GM19372 (cell line): ENCODE measurements at regions not wholly inside any gene's neighbourhood (a gene's known extent, or its start where the extent isn't known, plus 50 kb on each side); places are given as distances from the start of the nearest gene placed in this dataset.
"Not testable (repeated sequence)": the region's sequence is repeated elsewhere in the genome, so short reads cannot be mapped to it uniquely, and the experiment has no call there.

ENCODE experiments used
- ATAC-seq: cut with Tn5 transposase; IDR thresholded peaks from one replicate; pipeline ENCODE4 v1.9.1; 2021; ENCODE audit warnings: mild to moderate bottlenecking, low read depth, moderate library complexity; ENCODE audit not compliant: unreplicated experiment

DNA sequence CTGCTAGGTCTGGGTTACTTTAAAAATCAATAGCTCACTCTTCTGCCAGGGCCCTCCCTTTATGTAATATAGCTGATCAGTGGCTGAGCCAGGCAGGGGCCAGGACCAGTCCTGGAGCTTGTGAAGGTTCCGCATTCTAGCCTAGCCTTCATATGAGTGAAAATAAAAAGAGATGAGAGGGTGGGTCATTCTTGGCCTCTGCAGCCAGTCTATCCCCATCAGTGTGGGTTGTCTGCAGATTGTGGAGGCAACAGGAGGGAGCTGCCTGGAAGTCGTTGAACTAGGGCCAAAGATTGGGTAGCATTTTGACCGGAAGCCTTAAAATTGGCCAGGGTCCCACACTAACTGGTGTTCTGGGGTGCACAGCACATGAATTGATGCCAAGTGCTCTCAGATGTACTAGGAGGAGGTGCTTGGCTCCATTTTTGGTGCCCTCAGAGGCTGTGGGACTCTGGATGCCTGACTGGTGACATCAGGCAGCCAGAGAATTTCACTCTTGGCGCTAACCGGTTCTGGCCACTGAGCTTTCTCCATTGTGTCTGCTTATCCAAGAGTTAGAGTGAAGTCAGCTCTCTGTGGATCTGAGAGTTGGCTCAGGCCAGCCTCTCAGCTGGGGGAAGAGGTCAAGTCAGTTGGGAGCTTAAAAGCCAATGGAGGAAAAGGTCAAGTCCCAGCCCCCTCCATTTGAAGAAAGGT is 66.5 kb upstream of the IKBKE start:
- ATAC-seq = not testable (repeated sequence)

DNA sequence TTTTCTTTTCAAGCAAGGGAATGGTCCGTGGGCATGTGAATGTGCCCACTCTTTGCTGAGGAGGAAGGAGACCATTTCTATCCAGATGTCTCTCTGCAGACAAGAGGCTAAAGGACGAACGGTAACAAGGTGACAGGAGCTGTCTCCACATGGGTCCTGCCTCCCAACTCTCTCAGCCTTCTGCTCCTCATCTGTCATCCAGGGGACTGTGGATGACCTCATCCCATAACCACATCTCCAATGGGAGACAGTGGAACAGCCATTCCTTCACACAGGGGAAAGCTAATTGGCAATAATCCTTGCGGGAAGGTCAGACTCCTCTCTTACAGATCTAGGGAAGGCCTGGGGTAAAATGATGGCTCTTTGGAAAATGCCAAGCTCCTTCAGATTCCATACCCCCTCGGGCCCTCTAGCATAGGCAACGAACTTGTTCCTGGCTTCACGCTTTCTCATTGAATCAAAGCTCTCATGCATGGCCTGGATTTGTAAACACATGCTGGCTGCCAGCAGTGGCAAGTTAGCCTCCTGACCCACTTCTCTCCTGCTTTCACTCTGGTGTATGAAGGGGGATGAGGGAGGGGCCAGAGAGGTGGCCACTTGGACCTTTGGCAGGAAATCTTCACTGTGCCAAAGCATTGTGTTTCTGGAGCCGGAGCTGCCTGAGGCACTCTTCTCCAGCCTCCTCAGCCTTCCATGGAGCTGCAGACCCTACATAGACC is 65.8 kb upstream of the IKBKE start:
- ATAC-seq = not testable (repeated sequence)

DNA sequence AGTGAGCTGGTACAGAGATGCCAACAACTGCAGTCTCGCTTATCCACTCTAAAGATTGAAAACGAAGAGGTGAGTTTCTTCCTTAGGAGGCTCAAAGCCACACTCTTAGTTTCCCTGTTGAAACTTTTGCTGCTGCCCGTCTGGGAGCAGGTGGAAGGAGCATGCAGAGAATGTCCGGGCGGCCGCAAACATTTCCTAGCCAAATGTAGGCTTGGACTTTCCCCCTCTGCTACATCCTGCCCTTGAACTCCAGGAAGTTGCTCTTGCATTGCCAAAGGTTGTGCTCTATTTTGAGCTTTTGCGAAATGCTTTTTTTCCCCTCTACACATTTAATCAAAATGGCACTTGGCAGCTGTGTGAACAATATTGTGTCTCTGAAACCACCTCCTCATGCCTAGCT is 65.0 kb upstream of the IKBKE start:
- not testable (repeated sequence) for ATAC-seq

DNA sequence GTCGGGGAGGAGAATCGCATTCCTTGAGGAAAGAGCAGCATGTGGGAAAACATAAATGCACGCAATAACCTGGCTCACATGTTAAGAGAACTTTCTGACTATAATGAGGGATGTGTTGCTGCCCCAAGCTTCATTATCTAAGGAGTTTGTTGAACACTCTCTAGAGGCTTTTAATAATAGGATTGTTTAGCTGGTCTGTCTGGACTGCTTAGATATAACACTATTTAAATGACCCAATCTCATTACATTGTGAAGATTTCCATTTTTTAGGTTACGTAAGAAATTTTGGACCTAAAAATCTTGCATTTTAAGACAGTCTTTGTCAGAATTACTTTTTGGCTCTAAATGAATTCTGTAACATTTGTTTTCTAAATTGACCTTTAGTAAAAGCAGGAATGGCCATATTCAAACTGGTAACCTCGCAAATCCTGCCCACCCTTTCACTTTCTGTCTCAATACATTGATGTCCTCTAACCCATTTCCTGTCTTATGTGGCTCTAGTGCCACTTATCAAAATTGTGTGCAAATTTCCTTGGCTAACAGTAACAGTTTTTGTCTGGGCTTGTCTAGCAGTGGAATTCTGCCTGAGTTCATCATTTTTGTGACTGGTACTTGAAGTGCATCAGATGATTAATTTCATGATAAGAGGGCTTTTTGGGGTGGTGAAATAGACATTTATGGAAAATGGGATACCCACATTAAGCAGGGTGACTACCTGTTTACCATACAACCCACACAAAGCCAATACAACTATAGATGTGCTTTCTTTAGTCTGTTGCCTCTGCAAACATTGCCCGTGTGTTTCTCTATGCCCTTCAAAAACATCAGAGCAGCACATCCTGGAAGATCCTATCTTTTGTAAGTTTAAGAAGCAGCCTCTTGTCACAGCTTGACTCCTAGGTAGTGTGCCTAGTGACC is 61.6 kb upstream of the IKBKE start:
- not testable (repeated sequence) for ATAC-seq

DNA sequence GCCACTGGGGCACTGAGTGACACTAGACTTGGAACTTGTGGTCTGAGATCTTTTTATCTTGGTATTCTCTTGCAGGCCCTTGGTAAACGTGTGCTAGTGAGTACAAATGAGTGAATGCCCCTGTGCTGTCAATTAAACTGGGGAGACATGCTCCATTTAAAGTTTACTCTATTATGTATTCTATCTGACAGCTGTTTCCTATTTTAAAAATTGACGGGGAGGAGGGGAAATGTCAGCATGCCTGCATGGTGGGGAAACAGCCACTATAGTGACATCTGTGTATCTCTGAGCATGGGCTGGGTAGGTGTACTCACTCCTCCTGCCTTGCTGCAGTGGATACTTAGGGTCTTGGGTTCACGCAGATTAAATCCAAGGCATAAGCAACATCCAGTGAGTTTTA is 59.0 kb upstream of the IKBKE start:
- ATAC-seq = no peak

DNA sequence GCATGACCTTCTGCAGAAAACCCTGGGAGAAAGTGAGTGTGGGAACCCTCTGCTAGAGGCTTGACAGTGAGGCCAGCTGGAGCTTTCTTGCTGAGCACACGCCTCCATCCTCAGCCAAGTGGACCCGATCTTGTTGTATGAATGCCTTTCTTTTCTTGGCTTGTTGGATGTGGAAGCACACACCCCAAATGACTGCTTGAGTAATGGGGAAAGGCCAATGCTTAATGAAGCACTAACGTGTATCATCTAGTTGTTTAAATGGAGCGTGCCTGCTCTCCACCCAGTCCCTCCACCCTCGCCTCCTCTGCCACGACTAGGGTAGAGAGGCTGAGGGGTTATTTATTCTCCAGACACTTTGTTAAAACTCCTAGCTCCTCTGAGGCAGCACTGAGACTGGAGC is 54.3 kb upstream of the IKBKE start:
- ATAC-seq = no peak

DNA sequence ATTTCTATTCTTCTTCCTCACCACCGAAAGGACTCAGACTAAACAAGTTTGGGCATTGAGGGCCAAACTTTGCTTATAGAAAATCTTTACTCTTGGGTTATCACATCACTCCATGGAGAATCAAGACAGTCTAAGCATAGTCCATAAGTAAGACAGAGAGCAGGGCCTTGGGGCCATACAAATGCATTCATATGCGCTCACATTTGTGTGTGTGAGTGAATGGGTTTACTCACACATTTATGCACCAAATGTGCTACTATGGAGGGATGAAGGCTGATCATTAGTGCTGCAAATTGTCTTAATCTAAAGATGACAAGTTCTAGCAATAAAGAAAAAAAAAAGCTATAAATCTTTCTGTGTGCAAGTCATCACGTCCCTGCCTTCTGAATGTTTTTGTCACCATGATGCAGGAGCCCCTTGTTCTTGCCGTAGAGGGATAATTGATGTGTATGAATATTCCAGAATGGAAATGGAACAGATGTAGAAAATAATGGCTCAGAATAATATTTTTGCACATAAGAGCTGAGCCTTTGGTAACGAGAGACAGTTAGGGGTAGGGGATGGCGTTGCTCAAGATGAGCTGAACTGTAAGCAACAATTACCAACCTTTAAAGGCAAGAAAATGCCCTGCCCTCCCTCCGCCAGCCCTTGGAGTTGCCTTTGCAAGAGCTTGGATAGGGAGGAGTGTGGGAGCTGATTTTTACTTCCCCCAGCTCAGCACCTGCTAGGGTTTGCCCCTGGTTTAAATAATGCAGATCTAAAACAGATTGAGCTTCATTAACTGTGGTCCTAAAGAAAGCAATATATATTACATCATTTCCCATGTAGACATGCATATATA is 52.3 kb upstream of the IKBKE start:
- ATAC-seq = no peak

DNA sequence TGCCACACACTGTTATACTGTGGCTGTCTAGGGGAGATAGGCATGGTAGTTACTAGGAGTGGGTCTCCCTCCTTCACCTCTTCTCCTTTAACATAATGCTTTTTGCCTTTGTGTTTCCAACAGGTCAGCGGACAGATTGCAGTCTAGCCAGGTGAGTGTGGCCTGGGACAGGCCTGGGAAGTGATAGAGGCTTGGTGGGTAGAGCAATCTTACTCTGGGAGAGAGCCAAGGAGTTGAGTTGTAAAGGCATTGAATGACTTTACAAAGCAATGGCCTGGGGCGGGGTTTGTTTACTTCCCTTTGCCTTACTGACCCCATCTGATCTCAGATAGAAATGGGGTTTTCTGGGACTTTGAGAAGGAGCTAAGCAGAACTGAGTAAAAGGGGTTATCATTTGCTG is 51.0 kb upstream of the IKBKE start:
- ATAC-seq = no peak

DNA sequence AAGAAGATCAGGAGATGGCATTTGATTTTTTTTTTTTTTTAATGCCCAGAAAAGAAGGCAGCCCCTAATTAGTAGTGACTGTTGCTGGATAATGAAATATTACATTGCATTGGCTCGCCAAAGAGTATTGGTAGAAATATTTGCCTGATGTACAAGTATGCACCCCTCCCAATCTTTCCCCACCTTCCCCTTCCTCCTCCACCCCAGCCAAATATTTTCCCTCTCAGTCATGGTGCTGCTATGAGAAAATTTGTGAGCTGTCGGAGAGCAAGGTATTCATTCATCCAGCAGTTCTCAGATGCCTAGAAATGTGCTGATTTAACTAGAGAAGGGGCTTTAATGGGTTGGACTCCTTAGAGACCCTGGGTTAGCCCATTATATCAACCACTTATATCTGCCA is 50.5 kb upstream of the IKBKE start:
- ATAC-seq = no peak

DNA sequence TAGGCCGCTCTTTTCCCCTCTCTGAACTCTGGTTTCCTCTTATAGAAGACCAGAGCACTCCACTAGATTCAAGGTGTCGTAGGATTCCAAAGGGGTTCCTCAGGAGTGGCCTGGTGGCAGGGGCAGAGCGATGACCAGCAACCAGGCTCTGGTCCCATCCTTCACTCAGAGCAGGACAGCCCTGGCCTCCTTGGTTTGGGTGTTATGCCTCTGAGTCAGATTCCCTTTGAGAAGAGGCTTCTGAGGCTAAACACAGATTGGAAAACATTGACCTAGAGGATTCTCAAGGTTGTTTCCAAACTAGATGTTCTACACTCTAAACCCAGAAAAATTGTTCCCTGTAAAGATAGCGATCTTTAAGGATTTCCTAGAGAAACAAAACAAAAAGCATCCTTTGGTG is 49.8 kb upstream of the IKBKE start:
- ATAC-seq = no peak
